ENCODE measurements at regions not wholly inside any gene's neighbourhood (a gene's known extent, or its start where the extent isn't known, plus 50 kb on each side); places are given as distances from the start of the nearest gene placed in this dataset.

DNA sequence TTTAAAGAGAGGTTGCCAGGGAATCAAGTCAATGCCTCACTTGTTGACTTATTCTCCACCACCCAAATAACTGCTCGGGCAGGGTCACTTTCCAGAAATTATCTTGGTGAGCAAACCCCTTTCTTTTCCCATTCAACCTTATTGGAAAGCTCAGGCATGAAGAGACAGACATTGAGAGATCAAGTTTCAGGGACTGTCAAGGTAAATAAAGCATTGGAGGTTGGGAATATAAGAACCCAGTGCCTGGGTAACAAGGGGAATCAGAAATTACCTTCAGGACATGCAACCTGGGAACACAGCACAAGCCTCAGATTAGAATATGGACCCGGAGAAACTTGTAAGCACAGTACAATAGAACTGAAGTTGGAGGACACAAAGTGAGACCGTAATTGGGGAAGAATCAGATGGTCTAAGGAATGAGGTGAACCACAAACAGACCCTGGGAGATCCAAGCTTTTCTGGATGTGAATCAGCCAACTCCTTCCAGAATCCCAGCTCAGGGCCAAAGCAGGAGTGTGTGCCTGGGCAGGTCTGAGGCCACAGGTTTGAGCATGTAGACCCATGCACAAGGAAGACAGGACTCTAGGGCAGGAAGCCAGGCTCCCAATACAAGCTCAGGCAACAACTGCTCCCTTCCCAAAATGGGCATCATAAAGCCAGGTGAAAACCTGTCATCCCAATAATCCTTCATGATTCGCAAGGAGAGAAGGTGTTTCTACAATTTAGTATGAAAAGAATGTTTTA is 512.8 kb downstream of the MAFB start:
- H3K4me3 ChIP-seq (ENCODE audit: low read depth in 1 of 2, low read length in 1 of 2), result no peak overlapping the region
- TF ChIP-seq, protein P1, sequence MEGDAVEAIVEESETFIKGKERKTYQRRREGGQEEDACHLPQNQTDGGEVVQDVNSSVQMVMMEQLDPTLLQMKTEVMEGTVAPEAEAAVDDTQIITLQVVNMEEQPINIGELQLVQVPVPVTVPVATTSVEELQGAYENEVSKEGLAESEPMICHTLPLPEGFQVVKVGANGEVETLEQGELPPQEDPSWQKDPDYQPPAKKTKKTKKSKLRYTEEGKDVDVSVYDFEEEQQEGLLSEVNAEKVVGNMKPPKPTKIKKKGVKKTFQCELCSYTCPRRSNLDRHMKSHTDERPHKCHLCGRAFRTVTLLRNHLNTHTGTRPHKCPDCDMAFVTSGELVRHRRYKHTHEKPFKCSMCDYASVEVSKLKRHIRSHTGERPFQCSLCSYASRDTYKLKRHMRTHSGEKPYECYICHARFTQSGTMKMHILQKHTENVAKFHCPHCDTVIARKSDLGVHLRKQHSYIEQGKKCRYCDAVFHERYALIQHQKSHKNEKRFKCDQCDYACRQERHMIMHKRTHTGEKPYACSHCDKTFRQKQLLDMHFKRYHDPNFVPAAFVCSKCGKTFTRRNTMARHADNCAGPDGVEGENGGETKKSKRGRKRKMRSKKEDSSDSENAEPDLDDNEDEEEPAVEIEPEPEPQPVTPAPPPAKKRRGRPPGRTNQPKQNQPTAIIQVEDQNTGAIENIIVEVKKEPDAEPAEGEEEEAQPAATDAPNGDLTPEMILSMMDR (IDR thresholded peaks at IDR 0.05), result no peak

DNA sequence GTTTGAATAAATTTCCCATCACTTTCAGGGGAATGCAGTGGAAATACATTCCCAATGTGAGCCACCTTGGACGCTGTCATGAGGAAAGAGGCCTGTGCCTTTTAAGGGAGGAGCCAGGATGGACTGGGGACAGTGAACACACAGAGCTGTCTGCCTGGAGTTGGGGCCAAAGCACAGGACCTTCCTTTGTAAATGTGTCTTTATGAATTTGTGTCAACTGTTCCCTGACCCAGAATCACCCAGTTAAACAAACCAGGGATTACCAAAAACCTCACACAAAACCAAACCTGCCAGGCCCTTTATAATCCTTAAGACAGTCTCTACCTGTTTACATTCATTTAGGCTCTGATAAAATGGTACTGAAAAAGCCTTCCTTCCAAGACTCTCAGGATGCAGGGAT is 513.7 kb downstream of the MAFB start:
- Histone ChIP-seq H3K27me3 (peaks cover 22% of the 10 kb centered on the region), H3K9me3 (no peaks in the 10 kb centered on the region), H3K4me3 (ENCODE audit: low read depth in 1 of 2, low read length in 1 of 2) (no peak overlapping the region), H3K36me3 (no peaks in the 10 kb centered on the region), H3K27ac (no peak overlapping the region), H3K4me1 (ENCODE audit: control insufficient read depth in 1 of 2, insufficient read depth in 1 of 2, low read depth in 1 of 2, low read length in 1 of 2) (no peaks in the 10 kb centered on the region)
- TF ChIP-seq, protein P1 (IDR thresholded peaks at IDR 0.05), result no peak

More for the DNA sequence above, 512.8 kb downstream of the MAFB start:
- no peaks in the 10 kb centered on the region for H3K4me1 ChIP-seq (ENCODE audit: control insufficient read depth in 1 of 2, insufficient read depth in 1 of 2, low read depth in 1 of 2, low read length in 1 of 2)
- H3K27ac ChIP-seq, result no peak overlapping the region
- H3K9me3 ChIP-seq, result no peaks in the 10 kb centered on the region
- no peaks in the 10 kb centered on the region for H3K36me3 ChIP-seq
- H3K27me3 ChIP-seq, result peaks cover 17% of the 10 kb centered on the region

DNA sequence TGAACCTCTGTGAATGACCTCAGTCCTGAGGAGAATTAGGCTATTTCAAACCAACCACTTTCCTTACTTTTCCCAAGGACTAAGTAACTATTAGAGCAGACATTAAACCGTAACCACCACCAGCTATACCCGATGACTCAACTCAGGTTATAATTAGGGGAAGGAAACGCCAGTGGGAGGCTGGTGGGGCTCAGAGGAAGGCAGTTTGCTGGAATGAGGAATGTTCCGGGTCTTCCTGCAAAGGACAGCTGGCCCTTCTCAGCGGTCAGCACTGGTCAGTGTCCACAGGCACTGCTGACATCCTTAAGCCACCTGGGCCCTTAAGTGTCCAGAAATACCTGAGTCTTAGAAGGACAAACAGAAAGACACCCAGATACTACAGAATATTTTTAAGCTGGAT is 515.2 kb downstream of the MAFB start:
- Histone ChIP-seq H3K4me3 (ENCODE audit: low read depth in 1 of 2, low read length in 1 of 2) (no peak overlapping the region), H3K27ac (no peak overlapping the region), H3K9me3 (no peaks in the 10 kb centered on the region), H3K4me1 (ENCODE audit: control insufficient read depth in 1 of 2, insufficient read depth in 1 of 2, low read depth in 1 of 2, low read length in 1 of 2) (no peaks in the 10 kb centered on the region), H3K36me3 (no peaks in the 10 kb centered on the region), H3K27me3 (peaks cover 22% of the 10 kb centered on the region)
- TF ChIP-seq, protein P1 (IDR thresholded peaks at IDR 0.05), result no peak

DNA sequence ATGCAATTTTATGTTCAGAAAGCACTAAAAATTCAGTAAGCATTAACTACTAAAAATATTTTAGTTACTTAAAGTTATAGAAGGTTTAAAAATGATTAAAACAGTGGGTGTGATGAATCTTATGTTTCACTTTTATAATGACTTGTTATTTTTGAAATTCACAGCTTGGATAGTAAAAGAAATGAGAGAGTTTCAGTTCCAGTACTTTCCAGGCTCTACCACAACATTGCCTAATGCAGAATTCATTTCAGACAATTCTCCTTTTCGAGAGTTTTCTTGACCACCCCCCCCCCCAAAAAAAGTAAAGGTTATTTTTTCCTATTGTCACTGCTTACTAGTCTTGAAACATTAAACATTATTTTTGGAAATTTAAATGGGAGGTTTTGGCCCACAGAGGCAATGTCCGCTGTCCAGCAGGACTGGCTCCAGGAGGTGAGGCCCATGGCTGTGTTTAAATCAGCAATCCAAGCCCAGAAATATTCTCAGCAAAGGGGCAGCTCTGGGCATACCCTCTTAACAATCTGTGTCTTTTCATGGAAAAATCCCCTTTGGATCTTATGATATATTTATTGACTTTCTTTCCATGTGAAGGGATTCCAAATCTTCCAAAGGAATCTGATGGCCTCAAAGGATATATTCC is 519.9 kb downstream of the MAFB start:
- TF ChIP-seq, protein P1 (IDR thresholded peaks at IDR 0.05), result no peak
- Histone ChIP-seq H3K27me3 (peaks cover 30% of the 10 kb centered on the region), H3K4me3 (ENCODE audit: low read depth in 1 of 2, low read length in 1 of 2) (no peak overlapping the region), H3K9me3 (no peaks in the 10 kb centered on the region), H3K4me1 (ENCODE audit: control insufficient read depth in 1 of 2, insufficient read depth in 1 of 2, low read depth in 1 of 2, low read length in 1 of 2) (no peaks in the 10 kb centered on the region), H3K27ac (no peak overlapping the region), H3K36me3 (no peaks in the 10 kb centered on the region)

DNA sequence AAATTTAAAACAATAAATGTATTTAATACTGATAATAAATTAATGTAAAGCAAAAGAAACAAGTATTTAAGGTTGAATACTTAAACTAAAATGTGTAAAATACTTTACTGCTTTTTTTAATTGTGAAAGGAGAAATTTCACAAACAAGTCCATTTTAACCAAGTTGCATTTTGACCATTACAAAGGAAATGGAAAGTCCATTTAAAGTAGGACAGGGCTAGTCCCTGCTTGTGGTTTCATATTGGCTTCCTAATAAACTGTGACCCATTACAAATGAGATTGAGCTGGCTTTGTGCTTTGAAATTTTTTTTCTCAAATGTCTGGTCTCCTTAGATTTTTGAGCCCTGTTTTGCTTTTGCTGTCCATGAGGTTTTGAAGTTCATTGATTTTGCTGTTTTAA is 527.6 kb downstream of the MAFB start:
- Histone ChIP-seq H3K9me3 (no peaks in the 10 kb centered on the region), H3K27me3 (peaks cover 48% of the 10 kb centered on the region), H3K27ac (no peak overlapping the region), H3K36me3 (no peaks in the 10 kb centered on the region), H3K4me1 (ENCODE audit: control insufficient read depth in 1 of 2, insufficient read depth in 1 of 2, low read depth in 1 of 2, low read length in 1 of 2) (no peaks in the 10 kb centered on the region), H3K4me3 (ENCODE audit: low read depth in 1 of 2, low read length in 1 of 2) (no peak overlapping the region)
- TF ChIP-seq, protein P1 (IDR thresholded peaks at IDR 0.05), result no peak

Measured in neutrophil (primary cell).